H9 (cell line): ENCODE measurements at regions not wholly inside any gene's neighbourhood (a gene's known extent, or its start where the extent isn't known, plus 50 kb on each side); places are given as distances from the start of the nearest gene placed in this dataset.

ENCODE experiments used
- DNase-seq: peaks from one replicate; pipeline ENCODE4 v3.0.0-alpha.2; 2017
- H2AFZ ChIP-seq: one replicate; pipeline ENCODE4 v1.6.1; 2013; ENCODE audit warnings: mild to moderate bottlenecking, low read length, control low read depth, moderate library complexity
- H2AK5ac ChIP-seq: 2 replicates; pipeline ENCODE4 v1.6.1; 2013; ENCODE audit warnings: low read length, control low read depth, mixed read lengths; ENCODE audit not compliant: insufficient read length
- H2BK120ac ChIP-seq: one replicate; pipeline ENCODE4 v1.6.1; 2013; ENCODE audit warnings: low read depth, mild to moderate bottlenecking, low read length, control low read depth, inconsistent platforms; ENCODE audit not compliant: poor library complexity, severe bottlenecking
- H2BK12ac ChIP-seq: 2 replicates; pipeline ENCODE4 v1.6.1; 2013; ENCODE audit warnings: low read length, control low read depth, mixed read lengths, low read depth; ENCODE audit not compliant: insufficient read length
- H2BK15ac ChIP-seq: 2 replicates; pipeline ENCODE4 v1.6.1; 2013; ENCODE audit warnings: low read depth, low read length, control low read depth
- H2BK20ac ChIP-seq: one replicate; pipeline ENCODE4 v1.6.1; 2013; ENCODE audit warnings: low read depth, mild to moderate bottlenecking, low read length, control low read depth, inconsistent platforms; ENCODE audit not compliant: poor library complexity, severe bottlenecking
- H2BK5ac ChIP-seq: 2 replicates; pipeline ENCODE4 v1.6.1; 2013; ENCODE audit warnings: low read length, control low read depth, mixed read lengths; ENCODE audit not compliant: insufficient read length
- H3K14ac ChIP-seq: 2 replicates; pipeline ENCODE4 v1.6.1; 2013; ENCODE audit warnings: low read length, control low read depth; ENCODE audit not compliant: insufficient read depth
- H3K18ac ChIP-seq: 2 replicates; pipeline ENCODE4 v1.6.1; 2013; ENCODE audit warnings: low read depth, mild to moderate bottlenecking, mixed read lengths, low read length, control low read depth; ENCODE audit not compliant: insufficient read length
- H3K23ac ChIP-seq: 2 replicates; pipeline ENCODE4 v1.6.1; 2013; ENCODE audit warnings: low read length, control low read depth, mixed read lengths, low read depth; ENCODE audit not compliant: insufficient read length
- H3K23me2 ChIP-seq: 2 replicates; pipeline ENCODE4 v1.6.1; 2013; ENCODE audit warnings: low read depth, mild to moderate bottlenecking, mixed read lengths, low read length, control low read depth; ENCODE audit not compliant: insufficient read length, poor library complexity, severe bottlenecking
- H3K27ac ChIP-seq: 2 replicates; pipeline ENCODE4 v1.5.1; 2013; ENCODE audit warnings: low read length, control low read depth, mixed read lengths, low read depth; ENCODE audit not compliant: insufficient read length
- H3K27me3 ChIP-seq: 2 replicates; pipeline ENCODE4 v1.6.1; 2013; ENCODE audit warnings: low read length, control low read depth, inconsistent platforms; ENCODE audit not compliant: insufficient read depth
- H3K4ac ChIP-seq: 2 replicates; pipeline ENCODE4 v1.6.1; 2013; ENCODE audit warnings: low read depth, mild to moderate bottlenecking, control low read depth, inconsistent platforms, low read length, moderate library complexity
- H3K4me1 ChIP-seq: 2 replicates; pipeline ENCODE4 v1.6.1; 2013; ENCODE audit warnings: low read length, control low read depth, inconsistent platforms; ENCODE audit not compliant: insufficient read depth
- H3K4me2 ChIP-seq: 2 replicates; pipeline ENCODE4 v1.6.1; 2013; ENCODE audit warnings: low read length, control low read depth, mixed read lengths; ENCODE audit not compliant: insufficient read length, insufficient read depth
- H3K56ac ChIP-seq: 2 replicates; pipeline ENCODE4 v1.6.1; 2013; ENCODE audit warnings: low read depth, mild to moderate bottlenecking, mixed read lengths, low read length, control low read depth; ENCODE audit not compliant: insufficient read length
- H3K79me1 ChIP-seq: 2 replicates; pipeline ENCODE4 v1.6.1; 2013; ENCODE audit warnings: low read depth, mild to moderate bottlenecking, moderate library complexity, low read length, control low read depth, inconsistent platforms; ENCODE audit not compliant: insufficient read depth, poor library complexity, severe bottlenecking
- H3K79me2 ChIP-seq: 2 replicates; pipeline ENCODE4 v1.6.1; 2013; ENCODE audit warnings: low read length, control low read depth, inconsistent platforms; ENCODE audit not compliant: insufficient read depth
- H3K9ac ChIP-seq: 2 replicates; pipeline ENCODE4 v1.6.1; 2013; ENCODE audit warnings: low read length, control low read depth, mixed read lengths; ENCODE audit not compliant: insufficient read length; ENCODE audit errors: extremely low read depth
- H3K9me3 ChIP-seq: one replicate; pipeline ENCODE4 v1.6.1; 2013; ENCODE audit warnings: low read depth, low read length, inconsistent platforms; ENCODE audit not compliant: control insufficient read depth
- H3T11ph ChIP-seq: one replicate; pipeline ENCODE4 v1.6.1; 2013; ENCODE audit warnings: mild to moderate bottlenecking, low read length, control low read depth, inconsistent platforms
- H4K20me1 ChIP-seq: one replicate; pipeline ENCODE4 v1.6.1; 2013; ENCODE audit not compliant: control insufficient read depth, insufficient read length, insufficient read depth
- H4K5ac ChIP-seq: 2 replicates; pipeline ENCODE4 v1.6.1; 2013; ENCODE audit warnings: low read depth, mild to moderate bottlenecking, mixed read lengths, low read length, control low read depth; ENCODE audit not compliant: insufficient read length
- H4K8ac ChIP-seq: replicated peaks from 2 replicates; pipeline ENCODE4 v1.6.1; 2013; ENCODE audit warnings: low read length, control low read depth, mixed read lengths, low read depth; ENCODE audit not compliant: insufficient read length
- H4K91ac ChIP-seq: 2 replicates; pipeline ENCODE4 v1.6.1; 2013; ENCODE audit warnings: low read depth, mild to moderate bottlenecking, moderate library complexity, mixed read lengths, low read length, control low read depth; ENCODE audit not compliant: insufficient read length
- H3K27ac Mint-ChIP-seq, 3 experiments: 2 replicates in 2 of 3; 3 replicates in 1 of 3; pipeline ENCODE4 v1.8.0; 2020 to 2021; ENCODE audit warnings: mixed read lengths in 3 of 3, mild to moderate bottlenecking in 1 of 3, moderate library complexity in 1 of 3
- H3K27me3 Mint-ChIP-seq: 2 replicates; pipeline ENCODE4 v1.8.0; 2021; ENCODE audit warnings: low read depth, mild to moderate bottlenecking, moderate library complexity, mixed read lengths
- H3K36me3 Mint-ChIP-seq, 3 experiments: 2 replicates in 2 of 3; 3 replicates in 1 of 3; pipeline ENCODE4 v1.8.0; 2020 to 2021; ENCODE audit warnings: low read depth in 3 of 3, mixed read lengths in 3 of 3; ENCODE audit not compliant: insufficient read depth in 1 of 3
- H3K4me1 Mint-ChIP-seq, 2 experiments: 2 replicates each; pipeline ENCODE4 v1.8.0; 2020; ENCODE audit warnings: mixed read lengths in 2 of 2
- H3K4me3 Mint-ChIP-seq, 2 experiments: 2 replicates in 1 of 2; 3 replicates in 1 of 2; pipeline ENCODE4 v1.8.0; 2020 to 2021; ENCODE audit warnings: mild to moderate bottlenecking in 2 of 2, mixed read lengths in 2 of 2, moderate library complexity in 1 of 2
- H3K9me3 Mint-ChIP-seq, 2 experiments: 2 replicates in 1 of 2; 3 replicates in 1 of 2; pipeline ENCODE4 v1.8.0; 2020; ENCODE audit warnings: mild to moderate bottlenecking in 2 of 2, mixed read lengths in 2 of 2, moderate library complexity in 1 of 2
- WGBS: extraction: QIAGEN DNeasy Blood & Tissue Kit; methylation state at CpG from one replicate; pipeline ENCODE4 v1.1.7; 2013; ENCODE audit warnings: missing lambda C conversion rate, low lambda C conversion rate, mixed read lengths; ENCODE audit not compliant: insufficient read length; ENCODE audit errors: extremely low coverage; 5-methylcytosine and 5-hydroxymethylcytosine counted together
- TF ChIP-seq, protein P1 (sequence below): fragments of 200-600 bp; sonication (generic); conservative IDR thresholded peaks from 3 replicates; pipeline ENCODE4 v1.8.0; 2021; ENCODE audit warnings: antibody characterized with exemption, mild to moderate bottlenecking

DNA sequence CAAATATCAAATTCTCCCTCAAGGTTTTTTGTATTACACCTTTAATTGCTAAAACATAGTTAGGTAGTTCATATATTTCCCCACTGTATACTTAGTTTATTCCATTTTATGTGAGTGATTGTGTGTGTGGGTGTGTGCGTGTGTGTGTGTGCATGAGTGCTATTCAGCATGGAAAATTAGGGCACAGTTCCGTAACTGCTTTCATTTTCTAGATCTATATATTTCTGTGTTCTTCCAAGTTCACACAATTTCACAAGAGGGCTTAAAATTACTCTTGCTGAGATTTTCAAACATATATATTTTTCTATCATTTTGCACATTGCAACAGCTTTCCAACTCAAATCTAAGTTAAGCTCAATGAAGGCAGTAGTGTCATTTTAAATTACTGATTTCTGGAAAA is 782.9 kb upstream of the SOX9 start:
- no peak overlapping the region for H3K27ac Mint-ChIP-seq
- Histone ChIP-seq H2BK15ac (no peak overlapping the region), H4K91ac (no peak overlapping the region), H4K20me1 (no peaks in the 10 kb centered on the region), H3K4ac (no peak overlapping the region), H3K18ac (no peak overlapping the region), H3K79me2 (no peaks in the 10 kb centered on the region), H4K8ac (no peak overlapping the region), H2AK5ac (no peak overlapping the region), H3K27me3 (no peaks in the 10 kb centered on the region), H3K9me3 (no peaks in the 10 kb centered on the region), H3K4me2 (no peak overlapping the region), H3T11ph (no peak overlapping the region), H2AFZ (no peak overlapping the region), H2BK12ac (no peak overlapping the region), H2BK5ac (no peak overlapping the region), H3K14ac (no peak overlapping the region), H3K4me1 (no peaks in the 10 kb centered on the region; the same call in 1 of the 2 replicates), H2BK20ac (no peak overlapping the region), H2BK120ac (no peak overlapping the region), H3K23me2 (no peaks in the 10 kb centered on the region), H3K79me1 (no peaks in the 10 kb centered on the region), H3K9ac (no peak overlapping the region), H3K56ac (no peak overlapping the region), H3K27ac (no peak overlapping the region), H4K5ac (no peak overlapping the region), H3K23ac (no peak overlapping the region)
- no peaks in the 10 kb centered on the region; a peak in 1 of 7 replicates for H3K36me3 Mint-ChIP-seq
- DNase-seq = no peak
- TF ChIP-seq, protein P1, sequence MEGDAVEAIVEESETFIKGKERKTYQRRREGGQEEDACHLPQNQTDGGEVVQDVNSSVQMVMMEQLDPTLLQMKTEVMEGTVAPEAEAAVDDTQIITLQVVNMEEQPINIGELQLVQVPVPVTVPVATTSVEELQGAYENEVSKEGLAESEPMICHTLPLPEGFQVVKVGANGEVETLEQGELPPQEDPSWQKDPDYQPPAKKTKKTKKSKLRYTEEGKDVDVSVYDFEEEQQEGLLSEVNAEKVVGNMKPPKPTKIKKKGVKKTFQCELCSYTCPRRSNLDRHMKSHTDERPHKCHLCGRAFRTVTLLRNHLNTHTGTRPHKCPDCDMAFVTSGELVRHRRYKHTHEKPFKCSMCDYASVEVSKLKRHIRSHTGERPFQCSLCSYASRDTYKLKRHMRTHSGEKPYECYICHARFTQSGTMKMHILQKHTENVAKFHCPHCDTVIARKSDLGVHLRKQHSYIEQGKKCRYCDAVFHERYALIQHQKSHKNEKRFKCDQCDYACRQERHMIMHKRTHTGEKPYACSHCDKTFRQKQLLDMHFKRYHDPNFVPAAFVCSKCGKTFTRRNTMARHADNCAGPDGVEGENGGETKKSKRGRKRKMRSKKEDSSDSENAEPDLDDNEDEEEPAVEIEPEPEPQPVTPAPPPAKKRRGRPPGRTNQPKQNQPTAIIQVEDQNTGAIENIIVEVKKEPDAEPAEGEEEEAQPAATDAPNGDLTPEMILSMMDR = no peak
- no peaks in the 10 kb centered on the region; the same call in 1 of the 2 replicates for H3K27me3 Mint-ChIP-seq
- H3K9me3 Mint-ChIP-seq = no peaks in the 10 kb centered on the region; a peak in 2 of 5 replicates
- WGBS = no CpG with 5 or more reads among the region's 2 CpGs
- H3K4me1 Mint-ChIP-seq = peaks cover 14 to 16% of the 10 kb centered on the region in 2 experiments
- no peak overlapping the region for H3K4me3 Mint-ChIP-seq
